CD4-positive, alpha-beta T cell treated with Interleukin-6 for 4 hours (primary cell): ENCODE measurements at regions not wholly inside any gene's neighbourhood (a gene's known extent, or its start where the extent isn't known, plus 50 kb on each side); places are given as distances from the start of the nearest gene placed in this dataset.
"Not testable (repeated sequence)": the region's sequence is repeated elsewhere in the genome, so short reads cannot be mapped to it uniquely, and the experiment has no call there.

ENCODE experiments used
- DNase-seq: peaks from one replicate; pipeline ENCODE4 v3.0.0-alpha.2; 2020; ENCODE audit warnings: mixed read lengths

- DNase-seq = no peak
Observed at GRCh38 chr6:149127212-149127611, 190.3 kb upstream of the TAB2 start.

GRCh38 chr6:149128489-149129145, 188.9 kb upstream of the TAB2 start:
- peak; percentile 73 for DNase-seq

GRCh38 chr6:149129371-149130077, 188.0 kb upstream of the TAB2 start:
- no peak for DNase-seq

GRCh38 chr6:149130090-149130489, 187.4 kb upstream of the TAB2 start:
- DNase-seq = no peak

- no peak for DNase-seq
Observed at GRCh38 chr6:149130508-149130907, 187.0 kb upstream of the TAB2 start.

GRCh38 chr6:149131891-149132290, 185.6 kb upstream of the TAB2 start:
- no peak for DNase-seq

GRCh38 chr6:149132336-149132735, 185.2 kb upstream of the TAB2 start:
- DNase-seq = no peak

GRCh38 chr6:149134511-149134933, 183.0 kb upstream of the TAB2 start:
- DNase-seq = no peak

GRCh38 chr6:149135809-149136208, 181.7 kb upstream of the TAB2 start:
- no peak for DNase-seq

GRCh38 chr6:149136273-149136912, 181.1 kb upstream of the TAB2 start:
- DNase-seq = no peak

- DNase-seq = no peak
Observed at GRCh38 chr6:149136913-149137286, 180.6 kb upstream of the TAB2 start.

GRCh38 chr6:149137594-149137993, 179.9 kb upstream of the TAB2 start:
- no peak for DNase-seq

GRCh38 chr6:149138089-149138488, 179.4 kb upstream of the TAB2 start:
- DNase-seq = no peak

- no peak for DNase-seq
Observed at GRCh38 chr6:149138699-149139294, 178.7 kb upstream of the TAB2 start.

GRCh38 chr6:149139782-149140136, 177.8 kb upstream of the TAB2 start:
- DNase-seq = no peak

GRCh38 chr6:149140137-149140909, 177.2 kb upstream of the TAB2 start:
- DNase-seq = peak; percentile 75

- DNase-seq = no peak
Observed at GRCh38 chr6:149140910-149141290, 176.6 kb upstream of the TAB2 start.

- DNase-seq = no peak
Observed at GRCh38 chr6:149142924-149143429, 174.5 kb upstream of the TAB2 start.

GRCh38 chr6:149145800-149146199, 171.7 kb upstream of the TAB2 start:
- not testable (repeated sequence) for DNase-seq

- no peak for DNase-seq
Observed at GRCh38 chr6:149147195-149147594, 170.3 kb upstream of the TAB2 start.

- DNase-seq = peak; percentile 49
Observed at GRCh38 chr6:149147938-149148718, 169.4 kb upstream of the TAB2 start.

GRCh38 chr6:149149653-149150052, 167.9 kb upstream of the TAB2 start:
- no peak for DNase-seq
